ENCODE measurements at regions not wholly inside any gene's neighbourhood (a gene's known extent, or its start where the extent isn't known, plus 50 kb on each side); places are given as distances from the start of the nearest gene placed in this dataset.
"Not testable (repeated sequence)": the region's sequence is repeated elsewhere in the genome, so short reads cannot be mapped to it uniquely, and the experiment has no call there.

- Histone ChIP-seq H2BK15ac (ENCODE audit: low read depth, poor library complexity, severe bottlenecking) (no peak overlapping the region), H3K4ac (ENCODE audit: low read depth in 1 of 2, low read length in 2 of 2) (no peak overlapping the region), H2BK5ac (ENCODE audit: low read depth, low read length, poor library complexity, severe bottlenecking) (no peak overlapping the region), H3K27ac (ENCODE audit: low read length, poor library complexity, severe bottlenecking) (no peak overlapping the region), H3K36me3 (ENCODE audit: control insufficient read depth in 1 of 2, insufficient read depth in 2 of 2, low read depth in 1 of 2, low read length in 2 of 2) (no peaks in the 10 kb centered on the region), H2BK120ac (ENCODE audit: low read depth, low read length) (no peak overlapping the region), H4K91ac (ENCODE audit: low read length) (no peak overlapping the region), H4K8ac (ENCODE audit: low read length) (no peak overlapping the region), H2AFZ (ENCODE audit: low read depth, low read length) (no peak overlapping the region), H3K4me3 (ENCODE audit: insufficient read depth in 1 of 2, low read depth in 1 of 2, low read length in 2 of 2) (no peak overlapping the region), H3K18ac (ENCODE audit: low read depth in 1 of 2, low read length in 2 of 2) (no peak overlapping the region), H2BK12ac (ENCODE audit: low read length in 2 of 2) (no peak overlapping the region), H3K9ac (ENCODE audit: low read length) (no peak overlapping the region), H3K9me3 (ENCODE audit: control insufficient read depth, low read length) (no peaks in the 10 kb centered on the region), H3K14ac (ENCODE audit: low read length in 2 of 2) (no peak overlapping the region), H3K4me2 (ENCODE audit: low read length, poor library complexity, severe bottlenecking) (no peak overlapping the region), H3K79me1 (replicated peaks; ENCODE audit: low read length, poor library complexity, severe bottlenecking) (no peaks in the 10 kb centered on the region), H3K23ac (ENCODE audit: low read length in 2 of 2) (no peak overlapping the region), H3K27me3 (ENCODE audit: control insufficient read depth in 1 of 2, insufficient read depth in 1 of 2, low read length in 2 of 2) (no peaks in the 10 kb centered on the region), H3K4me1 (ENCODE audit: control insufficient read depth, insufficient read depth, low read depth, low read length) (no peaks in the 10 kb centered on the region), H2AK5ac (ENCODE audit: low read length, severe bottlenecking) (no peak overlapping the region)
- no peak for DNase-seq
- WGBS, result 100% methylated on average over 2 of the region's 4 CpGs
Measured at GRCh38 chr10:22779331-22780019, 65.1 kb upstream of the PIP4K2A start.

- Histone ChIP-seq H2BK12ac (ENCODE audit: low read length in 2 of 2) (no peak overlapping the region), H4K91ac (ENCODE audit: low read length) (no peak overlapping the region), H3K4me3 (ENCODE audit: insufficient read depth in 1 of 2, low read depth in 1 of 2, low read length in 2 of 2) (no peak overlapping the region), H3K23ac (ENCODE audit: low read length in 2 of 2) (no peak overlapping the region), H3K9ac (ENCODE audit: low read length) (no peak overlapping the region), H3K27ac (ENCODE audit: low read length, poor library complexity, severe bottlenecking) (no peak overlapping the region), H2AFZ (ENCODE audit: low read depth, low read length) (no peak overlapping the region), H3K14ac (ENCODE audit: low read length in 2 of 2) (no peak overlapping the region), H3K4ac (ENCODE audit: low read depth in 1 of 2, low read length in 2 of 2) (no peak overlapping the region), H3K9me3 (ENCODE audit: control insufficient read depth, low read length) (no peaks in the 10 kb centered on the region), H3K27me3 (ENCODE audit: control insufficient read depth in 1 of 2, insufficient read depth in 1 of 2, low read length in 2 of 2) (no peaks in the 10 kb centered on the region), H2BK120ac (ENCODE audit: low read depth, low read length) (no peak overlapping the region), H2BK5ac (ENCODE audit: low read depth, low read length, poor library complexity, severe bottlenecking) (no peak overlapping the region), H4K8ac (ENCODE audit: low read length) (no peak overlapping the region), H3K4me2 (ENCODE audit: low read length, poor library complexity, severe bottlenecking) (no peak overlapping the region), H3K36me3 (ENCODE audit: control insufficient read depth in 1 of 2, insufficient read depth in 2 of 2, low read depth in 1 of 2, low read length in 2 of 2) (no peaks in the 10 kb centered on the region), H3K4me1 (ENCODE audit: control insufficient read depth, insufficient read depth, low read depth, low read length) (no peaks in the 10 kb centered on the region), H2BK15ac (ENCODE audit: low read depth, poor library complexity, severe bottlenecking) (no peak overlapping the region), H3K18ac (ENCODE audit: low read depth in 1 of 2, low read length in 2 of 2) (no peak overlapping the region), H2AK5ac (ENCODE audit: low read length, severe bottlenecking) (no peak overlapping the region), H3K79me1 (replicated peaks; ENCODE audit: low read length, poor library complexity, severe bottlenecking) (no peaks in the 10 kb centered on the region)
- DNase-seq, result no peak
- WGBS, result 93% methylated on average over 1 of the region's 1 CpG
Measured at GRCh38 chr10:22774102-22774501, 59.7 kb upstream of the PIP4K2A start.

GRCh38 chr10:22771631-22772030, 57.3 kb upstream of the PIP4K2A start:
- WGBS, result 98% methylated on average over 4 of the region's 5 CpGs
- H2BK12ac ChIP-seq (ENCODE audit: low read length in 2 of 2); H3K4me1 ChIP-seq (ENCODE audit: control insufficient read depth, insufficient read depth, low read depth, low read length); H4K91ac ChIP-seq (ENCODE audit: low read length); H3K4ac ChIP-seq (ENCODE audit: low read depth in 1 of 2, low read length in 2 of 2); H3K18ac ChIP-seq (ENCODE audit: low read depth in 1 of 2, low read length in 2 of 2); H2BK120ac ChIP-seq (ENCODE audit: low read depth, low read length); H3K27me3 ChIP-seq (ENCODE audit: control insufficient read depth in 1 of 2, insufficient read depth in 1 of 2, low read length in 2 of 2); H3K9me3 ChIP-seq (ENCODE audit: control insufficient read depth, low read length); H2AFZ ChIP-seq (ENCODE audit: low read depth, low read length); H3K79me1 ChIP-seq (replicated peaks; ENCODE audit: low read length, poor library complexity, severe bottlenecking); DNase-seq; H3K23ac ChIP-seq (ENCODE audit: low read length in 2 of 2); H2BK5ac ChIP-seq (ENCODE audit: low read depth, low read length, poor library complexity, severe bottlenecking); H3K14ac ChIP-seq (ENCODE audit: low read length in 2 of 2); H3K27ac ChIP-seq (ENCODE audit: low read length, poor library complexity, severe bottlenecking); H2AK5ac ChIP-seq (ENCODE audit: low read length, severe bottlenecking); H4K8ac ChIP-seq (ENCODE audit: low read length); H3K36me3 ChIP-seq (ENCODE audit: control insufficient read depth in 1 of 2, insufficient read depth in 2 of 2, low read depth in 1 of 2, low read length in 2 of 2); H3K4me2 ChIP-seq (ENCODE audit: low read length, poor library complexity, severe bottlenecking); H3K9ac ChIP-seq (ENCODE audit: low read length); H2BK15ac ChIP-seq (ENCODE audit: low read depth, poor library complexity, severe bottlenecking); H3K4me3 ChIP-seq (ENCODE audit: insufficient read depth in 1 of 2, low read depth in 1 of 2, low read length in 2 of 2): not testable (repeated sequence)

- H3K27me3 ChIP-seq (ENCODE audit: control insufficient read depth in 1 of 2, insufficient read depth in 1 of 2, low read length in 2 of 2), result no peaks in the 10 kb centered on the region
- no peak overlapping the region for H2BK15ac ChIP-seq (ENCODE audit: low read depth, poor library complexity, severe bottlenecking)
- no peak for DNase-seq
- no peak overlapping the region for H3K14ac ChIP-seq (ENCODE audit: low read length in 2 of 2)
- H2AFZ ChIP-seq (ENCODE audit: low read depth, low read length), result no peak overlapping the region
- H2BK5ac ChIP-seq (ENCODE audit: low read depth, low read length, poor library complexity, severe bottlenecking), result no peak overlapping the region
- no CpG with 5 or more reads among the region's 1 CpG for WGBS
- peaks cover 4% of the 10 kb centered on the region for H3K9me3 ChIP-seq (ENCODE audit: control insufficient read depth, low read length)
- no peaks in the 10 kb centered on the region for H3K79me1 ChIP-seq (replicated peaks; ENCODE audit: low read length, poor library complexity, severe bottlenecking)
- H2AK5ac ChIP-seq (ENCODE audit: low read length, severe bottlenecking), result no peak overlapping the region
- no peak overlapping the region for H4K91ac ChIP-seq (ENCODE audit: low read length)
- no peak overlapping the region for H3K27ac ChIP-seq (ENCODE audit: low read length, poor library complexity, severe bottlenecking)
- no peak overlapping the region for H3K4ac ChIP-seq (ENCODE audit: low read depth in 1 of 2, low read length in 2 of 2)
- no peak overlapping the region for H3K4me2 ChIP-seq (ENCODE audit: low read length, poor library complexity, severe bottlenecking)
- no peaks in the 10 kb centered on the region for H3K36me3 ChIP-seq (ENCODE audit: control insufficient read depth in 1 of 2, insufficient read depth in 2 of 2, low read depth in 1 of 2, low read length in 2 of 2)
- no peak overlapping the region for H3K18ac ChIP-seq (ENCODE audit: low read depth in 1 of 2, low read length in 2 of 2)
- no peak overlapping the region for H2BK12ac ChIP-seq (ENCODE audit: low read length in 2 of 2)
- no peak overlapping the region for H3K23ac ChIP-seq (ENCODE audit: low read length in 2 of 2)
- H4K8ac ChIP-seq (ENCODE audit: low read length), result no peak overlapping the region
- H2BK120ac ChIP-seq (ENCODE audit: low read depth, low read length), result no peak overlapping the region
- H3K4me3 ChIP-seq (ENCODE audit: insufficient read depth in 1 of 2, low read depth in 1 of 2, low read length in 2 of 2), result no peak overlapping the region
- H3K9ac ChIP-seq (ENCODE audit: low read length), result no peak overlapping the region
- no peaks in the 10 kb centered on the region for H3K4me1 ChIP-seq (ENCODE audit: control insufficient read depth, insufficient read depth, low read depth, low read length)
Measured at GRCh38 chr10:22770270-22770669, 55.9 kb upstream of the PIP4K2A start.

Data from mesenchymal stem cell (in vitro differentiated cells and primary cell).